ENCODE measurements at regions not wholly inside any gene's neighbourhood (a gene's known extent, or its start where the extent isn't known, plus 50 kb on each side); places are given as distances from the start of the nearest gene placed in this dataset.

- TF ChIP-seq, protein P1, sequence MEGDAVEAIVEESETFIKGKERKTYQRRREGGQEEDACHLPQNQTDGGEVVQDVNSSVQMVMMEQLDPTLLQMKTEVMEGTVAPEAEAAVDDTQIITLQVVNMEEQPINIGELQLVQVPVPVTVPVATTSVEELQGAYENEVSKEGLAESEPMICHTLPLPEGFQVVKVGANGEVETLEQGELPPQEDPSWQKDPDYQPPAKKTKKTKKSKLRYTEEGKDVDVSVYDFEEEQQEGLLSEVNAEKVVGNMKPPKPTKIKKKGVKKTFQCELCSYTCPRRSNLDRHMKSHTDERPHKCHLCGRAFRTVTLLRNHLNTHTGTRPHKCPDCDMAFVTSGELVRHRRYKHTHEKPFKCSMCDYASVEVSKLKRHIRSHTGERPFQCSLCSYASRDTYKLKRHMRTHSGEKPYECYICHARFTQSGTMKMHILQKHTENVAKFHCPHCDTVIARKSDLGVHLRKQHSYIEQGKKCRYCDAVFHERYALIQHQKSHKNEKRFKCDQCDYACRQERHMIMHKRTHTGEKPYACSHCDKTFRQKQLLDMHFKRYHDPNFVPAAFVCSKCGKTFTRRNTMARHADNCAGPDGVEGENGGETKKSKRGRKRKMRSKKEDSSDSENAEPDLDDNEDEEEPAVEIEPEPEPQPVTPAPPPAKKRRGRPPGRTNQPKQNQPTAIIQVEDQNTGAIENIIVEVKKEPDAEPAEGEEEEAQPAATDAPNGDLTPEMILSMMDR (IDR thresholded peaks at IDR 0.05; ENCODE audit: control extremely low read depth, extremely low read depth, low read depth, missing control alignments): no peak
- DNase-seq (ENCODE audit: extremely low spot score): no peak
- CTCF ChIA-PET: no interaction called here
- POLR2A ChIA-PET: no interaction called here
These were observed 547.3 kb upstream of the B3GALT2 start for GRCh38 chr1:193733674-193734073.

DNA sequence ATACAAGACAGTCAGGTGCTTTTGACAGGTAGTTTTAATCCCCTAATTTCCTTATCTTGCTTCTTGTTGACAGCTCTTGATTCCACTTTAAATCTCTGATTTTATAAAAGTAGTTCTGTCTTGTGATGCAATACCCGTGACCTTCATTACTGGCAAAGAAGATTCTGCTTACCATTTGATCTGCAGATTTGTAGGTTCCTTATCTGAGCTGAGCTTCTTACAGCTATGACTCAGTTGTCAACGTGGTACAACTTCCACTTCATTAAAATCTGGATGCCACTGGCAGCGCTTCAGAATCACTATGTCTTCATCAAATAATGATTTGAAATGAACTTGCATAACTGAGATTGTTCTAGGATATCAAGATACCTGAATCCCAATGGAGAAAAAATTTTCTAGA, 543.6 kb upstream of the B3GALT2 start:
- TF ChIP-seq, protein P1 (IDR thresholded peaks at IDR 0.05; ENCODE audit: control extremely low read depth, extremely low read depth, low read depth, missing control alignments): no peak
- DNase-seq (ENCODE audit: extremely low spot score): no peak
- POLR2A ChIA-PET: no interaction called here
- CTCF ChIA-PET: interaction anchor here (1.2 to 1.5 kb wide), 2 partner anchors 9 to 50 kb away, joined by 3 read pairs; no protein-coding TSS in a partner anchor

DNA sequence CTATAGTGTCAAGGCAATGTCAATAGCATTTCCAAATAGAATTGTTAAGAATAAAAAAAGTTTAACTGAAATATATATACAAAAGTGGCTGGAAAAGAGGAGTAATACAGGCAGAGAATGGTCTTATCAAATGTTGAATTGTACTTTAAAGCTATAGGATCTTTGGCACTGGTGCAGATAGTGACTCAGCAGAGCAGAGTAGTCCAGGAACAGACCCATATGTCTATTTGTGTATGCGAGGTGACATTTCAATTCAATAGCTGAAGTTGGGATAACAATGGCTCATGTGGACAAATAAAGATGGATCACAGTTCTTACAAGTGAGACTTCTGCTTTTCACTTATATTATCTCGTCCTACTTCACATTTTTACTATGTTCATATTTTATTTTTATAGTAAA, 543.0 kb upstream of the B3GALT2 start:
- ChIA-PET POLR2A (no interaction called here), CTCF (interaction anchor here (1.1 to 1.5 kb wide), 3 partner anchors 9 to 50 kb away, joined by 3 read pairs; no protein-coding TSS in a partner anchor)
- no peak for DNase-seq (ENCODE audit: extremely low spot score)
- TF ChIP-seq, protein P1 (IDR thresholded peaks at IDR 0.05; ENCODE audit: control extremely low read depth, extremely low read depth, low read depth, missing control alignments): no peak

GRCh38 chr1:193727850-193728249, 541.4 kb upstream of the B3GALT2 start:
- no peak for DNase-seq (ENCODE audit: extremely low spot score)
- CTCF ChIA-PET: interaction anchor here (1.0 kb wide), 1 partner anchor 8 kb away, joined by 4 read pairs; no protein-coding TSS in a partner anchor
- TF ChIP-seq, protein P1 (IDR thresholded peaks at IDR 0.05; ENCODE audit: control extremely low read depth, extremely low read depth, low read depth, missing control alignments): no peak
- POLR2A ChIA-PET: no interaction called here

DNA sequence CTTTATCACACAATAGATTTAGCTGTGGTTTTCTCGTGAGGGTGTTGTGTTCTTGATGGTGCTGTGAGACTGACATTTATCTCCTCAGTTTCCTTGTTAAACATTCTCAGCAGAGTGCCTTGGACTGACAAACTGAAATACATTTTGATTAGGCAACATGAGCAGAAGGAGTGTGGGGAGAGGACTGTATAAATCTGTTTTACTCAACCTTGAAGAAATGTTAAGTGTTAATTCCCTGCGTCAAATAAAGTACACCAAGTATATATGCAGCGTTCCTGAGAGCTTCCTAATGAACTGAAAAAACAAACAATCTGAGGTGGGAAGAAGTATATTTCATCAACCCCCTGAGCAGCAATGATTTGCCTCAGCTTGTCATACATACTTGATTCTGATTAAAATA, 540.3 kb upstream of the B3GALT2 start:
- ChIA-PET CTCF (interaction anchor here (0.9 to 1.5 kb wide), 3 partner anchors 9 to 32 kb away, joined by 3 to 5 read pairs (median 4); no protein-coding TSS in a partner anchor), POLR2A (no interaction called here)
- DNase-seq (ENCODE audit: extremely low spot score): no peak
- TF ChIP-seq, protein P1 (IDR thresholded peaks at IDR 0.05; ENCODE audit: control extremely low read depth, extremely low read depth, low read depth, missing control alignments): no peak

DNA sequence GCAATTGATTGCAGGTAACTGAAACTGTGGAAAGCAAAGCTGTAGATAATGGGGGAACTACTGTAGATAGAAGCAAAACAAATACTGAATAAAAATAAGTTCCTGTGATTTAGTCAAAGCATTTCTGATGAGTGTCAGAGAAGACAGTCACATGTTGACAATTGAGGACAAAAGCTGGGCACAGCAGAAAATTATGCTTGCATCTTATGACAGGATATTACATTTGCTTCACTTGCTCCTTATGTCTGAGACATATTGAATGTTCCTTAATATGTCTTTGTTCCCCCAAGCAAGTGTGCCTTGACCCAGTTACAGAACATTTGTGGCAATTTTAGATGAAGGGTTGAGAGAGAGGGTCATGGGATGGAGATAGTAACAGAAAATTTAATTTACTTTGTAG, 526.0 kb upstream of the B3GALT2 start:
- no peak for DNase-seq (ENCODE audit: extremely low spot score)
- TF ChIP-seq, protein P1 (IDR thresholded peaks at IDR 0.05; ENCODE audit: control extremely low read depth, extremely low read depth, low read depth, missing control alignments): no peak
- ChIA-PET CTCF (interaction anchor here (1.3 kb wide), 1 partner anchor 17 kb away, joined by 3 read pairs; no protein-coding TSS in a partner anchor), POLR2A (no interaction called here)

All from GM10248 (cell line).